ENCODE measurements at regions not wholly inside any gene's neighbourhood (a gene's known extent, or its start where the extent isn't known, plus 50 kb on each side); places are given as distances from the start of the nearest gene placed in this dataset.

DNA sequence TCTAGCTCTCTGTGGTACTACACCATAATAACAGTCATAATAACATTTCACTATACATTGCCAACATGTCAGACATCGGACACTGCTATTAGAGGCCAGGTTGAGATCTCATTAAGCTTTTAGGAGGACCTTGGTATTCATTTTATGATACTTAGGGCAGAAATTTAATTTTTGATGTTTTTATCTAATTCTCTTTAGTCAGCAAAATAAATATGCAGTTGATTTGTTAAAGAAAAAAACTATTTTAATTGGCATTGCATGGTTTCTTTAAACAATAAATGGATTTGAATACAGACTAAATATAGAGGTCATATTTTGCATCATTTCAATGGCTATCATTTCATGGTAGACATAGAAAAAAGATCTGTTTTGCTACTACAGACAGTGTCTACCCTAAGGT is 308.7 kb downstream of the PRDM5 start:
- no peaks in the 10 kb centered on the region for H3K4me1 Mint-ChIP-seq
- TF ChIP-seq, protein P1, sequence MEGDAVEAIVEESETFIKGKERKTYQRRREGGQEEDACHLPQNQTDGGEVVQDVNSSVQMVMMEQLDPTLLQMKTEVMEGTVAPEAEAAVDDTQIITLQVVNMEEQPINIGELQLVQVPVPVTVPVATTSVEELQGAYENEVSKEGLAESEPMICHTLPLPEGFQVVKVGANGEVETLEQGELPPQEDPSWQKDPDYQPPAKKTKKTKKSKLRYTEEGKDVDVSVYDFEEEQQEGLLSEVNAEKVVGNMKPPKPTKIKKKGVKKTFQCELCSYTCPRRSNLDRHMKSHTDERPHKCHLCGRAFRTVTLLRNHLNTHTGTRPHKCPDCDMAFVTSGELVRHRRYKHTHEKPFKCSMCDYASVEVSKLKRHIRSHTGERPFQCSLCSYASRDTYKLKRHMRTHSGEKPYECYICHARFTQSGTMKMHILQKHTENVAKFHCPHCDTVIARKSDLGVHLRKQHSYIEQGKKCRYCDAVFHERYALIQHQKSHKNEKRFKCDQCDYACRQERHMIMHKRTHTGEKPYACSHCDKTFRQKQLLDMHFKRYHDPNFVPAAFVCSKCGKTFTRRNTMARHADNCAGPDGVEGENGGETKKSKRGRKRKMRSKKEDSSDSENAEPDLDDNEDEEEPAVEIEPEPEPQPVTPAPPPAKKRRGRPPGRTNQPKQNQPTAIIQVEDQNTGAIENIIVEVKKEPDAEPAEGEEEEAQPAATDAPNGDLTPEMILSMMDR (conservative IDR thresholded peaks at IDR 0.05): no peak
- no peak overlapping the region for H3K27ac ChIP-seq (ENCODE audit: insufficient read length, low read depth, low read length)
- no peak for DNase-seq
- H3K9ac ChIP-seq (ENCODE audit: extremely low read depth, insufficient read length, low read length): no peak overlapping the region
- no peaks in the 10 kb centered on the region for H3K27me3 Mint-ChIP-seq (ENCODE audit: low read depth)
- H3K18ac ChIP-seq (ENCODE audit: insufficient read length, low read depth, low read length): no peak overlapping the region
- no peak overlapping the region for H2AFZ ChIP-seq (ENCODE audit: low read length)
- no peak overlapping the region for H3K56ac ChIP-seq (ENCODE audit: insufficient read length, low read depth, low read length)
- H3K4me1 ChIP-seq (ENCODE audit: insufficient read depth, low read length): no peaks in the 10 kb centered on the region
- H3K23me2 ChIP-seq (ENCODE audit: insufficient read length, low read depth, low read length, poor library complexity, severe bottlenecking): no peaks in the 10 kb centered on the region
- no peaks in the 10 kb centered on the region for H3K36me3 Mint-ChIP-seq (ENCODE audit: insufficient read depth in 1 of 3, low read depth in 3 of 3)
- H2BK120ac ChIP-seq (ENCODE audit: low read depth, low read length, poor library complexity, severe bottlenecking): no peak overlapping the region
- no peaks in the 10 kb centered on the region for H3K9me3 ChIP-seq (ENCODE audit: control insufficient read depth, low read depth, low read length)
- no peak overlapping the region for H4K91ac ChIP-seq (ENCODE audit: insufficient read length, low read depth, low read length)
- WGBS (ENCODE audit: extremely low coverage, insufficient read length, low lambda C conversion rate): no CpG with 5 or more reads among the region's 1 CpG
- H4K5ac ChIP-seq (ENCODE audit: insufficient read length, low read depth, low read length): no peak overlapping the region
- H3K14ac ChIP-seq (ENCODE audit: insufficient read depth, low read length): no peak overlapping the region
- H3K9me3 Mint-ChIP-seq: no peaks in the 10 kb centered on the region
- H3T11ph ChIP-seq (ENCODE audit: low read length): no peak overlapping the region
- H2BK20ac ChIP-seq (ENCODE audit: low read depth, low read length, poor library complexity, severe bottlenecking): no peak overlapping the region
- no peak overlapping the region for H4K8ac ChIP-seq (replicated peaks; ENCODE audit: insufficient read length, low read depth, low read length)
- no peak overlapping the region for H2AK5ac ChIP-seq (ENCODE audit: insufficient read length, low read length)
- H3K27ac Mint-ChIP-seq: no peak overlapping the region; a peak in 1 of 7 replicates
- no peak overlapping the region for H3K23ac ChIP-seq (ENCODE audit: insufficient read length, low read depth, low read length)
- H3K4me2 ChIP-seq (ENCODE audit: insufficient read depth, insufficient read length, low read length): no peak overlapping the region
- no peak overlapping the region for H2BK15ac ChIP-seq (ENCODE audit: low read depth, low read length)
- no peak overlapping the region for H3K4me3 Mint-ChIP-seq
- no peaks in the 10 kb centered on the region for H3K79me1 ChIP-seq (ENCODE audit: insufficient read depth, low read depth, low read length, poor library complexity, severe bottlenecking)
- no peaks in the 10 kb centered on the region for H4K20me1 ChIP-seq (ENCODE audit: control insufficient read depth, insufficient read depth, insufficient read length)
- no peak overlapping the region for H2BK12ac ChIP-seq (ENCODE audit: insufficient read length, low read depth, low read length)
- no peak overlapping the region for H2BK5ac ChIP-seq (ENCODE audit: insufficient read length, low read length)
- no peaks in the 10 kb centered on the region for H3K79me2 ChIP-seq (ENCODE audit: insufficient read depth, low read length)
- no peak overlapping the region for H3K4ac ChIP-seq (ENCODE audit: low read depth, low read length)
- H3K27me3 ChIP-seq (ENCODE audit: insufficient read depth, low read length): no peaks in the 10 kb centered on the region

Data from H9 (cell line).